ENCODE measurements at regions not wholly inside any gene's neighbourhood (a gene's known extent, or its start where the extent isn't known, plus 50 kb on each side); places are given as distances from the start of the nearest gene placed in this dataset.

- Histone ChIP-seq H3K27me3 (no peaks in the 10 kb centered on the region), H3K4me3 (replicated peaks in 1 of 3) (no peak overlapping the region), H3K4me1 (no peaks in the 10 kb centered on the region), H3K36me3 (no peaks in the 10 kb centered on the region), H3K27ac (no peak overlapping the region), H3K9me3 (no peaks in the 10 kb centered on the region)
- intact Hi-C loops (cut with DNase I) = no loop called here
- no peak for DNase-seq
- TF ChIP-seq CTCF (IDR thresholded peaks at IDR 0.05) = no peak
These were observed 56.5 kb upstream of the FUT9 start for GRCh38 chr6:95959261-95959660.

All from thyroid gland (tissue), 4 donors.